ENCODE measurements at regions not wholly inside any gene's neighbourhood (a gene's known extent, or its start where the extent isn't known, plus 50 kb on each side); places are given as distances from the start of the nearest gene placed in this dataset.

DNA sequence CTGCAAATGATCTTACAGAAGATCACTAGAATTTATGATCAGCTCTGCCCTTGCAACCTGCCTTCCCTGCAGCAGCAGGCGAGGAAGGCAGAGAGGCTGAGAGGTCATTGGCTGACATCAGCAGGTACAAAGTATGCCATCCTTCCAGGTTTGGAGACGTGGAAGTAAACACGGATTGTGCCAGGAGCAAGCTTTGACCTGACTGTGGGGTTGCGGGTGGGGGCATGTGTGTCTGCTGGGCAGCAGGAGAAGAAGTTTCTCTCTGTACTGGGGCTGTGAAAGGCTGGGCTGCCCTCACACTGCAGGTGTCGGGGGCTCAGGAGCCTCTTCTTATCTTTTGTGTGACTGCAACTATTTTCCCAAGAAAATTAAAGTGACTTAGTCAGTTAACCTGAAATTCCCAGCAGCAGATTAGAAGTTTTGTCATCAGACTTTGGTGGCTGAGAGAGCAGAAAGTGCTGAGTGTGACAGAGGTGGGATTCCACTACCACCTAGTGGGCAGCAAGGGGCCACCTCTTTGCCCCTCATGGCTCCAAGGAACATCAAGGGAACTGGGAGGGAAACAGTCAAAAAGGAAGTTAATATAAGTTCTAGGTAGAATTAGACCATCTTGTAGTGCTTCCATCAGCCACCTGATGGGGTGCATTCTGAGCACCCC lies 565.9 kb downstream of the ETS1 start:
- H3K36me3 Mint-ChIP-seq (ENCODE audit: low read depth) = no peaks in the 10 kb centered on the region
- ChIA-PET POLR2A (interaction anchor here (0.5 kb wide), 1 partner anchor 9 kb away, joined by 3 read pairs; no protein-coding TSS in a partner anchor), CTCF (interaction anchor here (2.5 to 4.7 kb wide), 2 partner anchors 136 kb away, joined by 9 to 28 read pairs; no protein-coding TSS in a partner anchor)
- ATAC-seq (no peak), DNase-seq (no peak)
- H3K27ac Mint-ChIP-seq = no peak overlapping the region
- H3K4me3 Mint-ChIP-seq = no peak overlapping the region
- peaks cover 27% of the 10 kb centered on the region for H3K27me3 Mint-ChIP-seq (ENCODE audit: low read depth)
- H3K9me3 Mint-ChIP-seq (ENCODE audit: insufficient read depth) = no peaks in the 10 kb centered on the region
- no peaks in the 10 kb centered on the region for H3K4me1 Mint-ChIP-seq (ENCODE audit: low read depth)

DNA sequence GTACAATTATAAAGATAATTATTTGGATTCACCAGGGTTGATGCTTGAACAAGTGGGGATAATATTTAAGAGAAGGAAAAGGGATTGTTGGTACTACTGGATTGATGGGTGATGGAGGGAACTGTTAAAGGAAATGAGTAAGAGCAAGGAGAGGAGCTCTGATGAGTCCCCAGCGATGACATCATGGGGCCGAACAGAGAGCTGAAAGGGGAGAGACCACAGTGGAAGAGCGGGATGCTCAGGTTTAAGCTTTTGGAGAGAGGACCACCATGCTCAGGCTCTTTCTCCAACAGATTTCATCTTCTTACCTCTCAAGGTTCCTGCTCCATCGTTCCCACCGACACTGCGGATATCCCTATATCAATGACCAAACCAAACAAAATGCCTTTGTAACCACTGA lies 568.7 kb downstream of the ETS1 start:
- H3K27ac Mint-ChIP-seq = no peak overlapping the region
- CTCF ChIA-PET = interaction anchor here (2.5 to 3.5 kb wide), 2 partner anchors 139 kb away, joined by 9 to 13 read pairs; no protein-coding TSS in a partner anchor
- no peaks in the 10 kb centered on the region for H3K9me3 Mint-ChIP-seq (ENCODE audit: insufficient read depth)
- POLR2A ChIA-PET = no interaction called here
- no peak overlapping the region for H3K4me3 Mint-ChIP-seq
- no peaks in the 10 kb centered on the region for H3K4me1 Mint-ChIP-seq (ENCODE audit: low read depth)
- H3K36me3 Mint-ChIP-seq (ENCODE audit: low read depth) = no peaks in the 10 kb centered on the region
- DNase-seq = no peak
- no peak for ATAC-seq
- peaks cover 18% of the 10 kb centered on the region for H3K27me3 Mint-ChIP-seq (ENCODE audit: low read depth)

DNA sequence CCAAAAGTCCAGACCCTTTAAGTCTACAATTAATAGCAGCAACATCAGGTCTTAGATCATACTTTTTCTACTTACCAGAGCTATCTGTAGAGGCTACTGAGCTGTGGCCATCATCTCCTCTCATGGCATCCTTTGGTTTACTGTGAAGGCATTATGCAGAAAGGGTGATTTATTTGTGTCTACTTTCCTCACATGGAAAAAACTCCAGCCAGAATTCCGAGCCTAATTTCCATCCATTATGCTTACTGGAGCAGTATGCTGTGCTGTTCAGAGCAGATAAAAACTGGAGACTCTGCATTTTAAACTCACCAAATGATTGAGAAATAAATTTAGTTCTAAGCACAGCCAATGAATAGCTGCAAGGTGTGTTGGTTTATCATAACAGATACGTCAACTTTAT lies 581.8 kb downstream of the ETS1 start:
- Mint-ChIP-seq H3K27me3 (ENCODE audit: low read depth) (peaks cover 14% of the 10 kb centered on the region), H3K9me3 (ENCODE audit: insufficient read depth) (peaks cover 6% of the 10 kb centered on the region), H3K36me3 (ENCODE audit: low read depth) (no peaks in the 10 kb centered on the region), H3K4me1 (ENCODE audit: low read depth) (no peaks in the 10 kb centered on the region), H3K27ac (no peak overlapping the region), H3K4me3 (no peak overlapping the region)
- no peak for ATAC-seq
- POLR2A ChIA-PET = no interaction called here
- CTCF ChIA-PET = no interaction called here
- no peak for DNase-seq

DNA sequence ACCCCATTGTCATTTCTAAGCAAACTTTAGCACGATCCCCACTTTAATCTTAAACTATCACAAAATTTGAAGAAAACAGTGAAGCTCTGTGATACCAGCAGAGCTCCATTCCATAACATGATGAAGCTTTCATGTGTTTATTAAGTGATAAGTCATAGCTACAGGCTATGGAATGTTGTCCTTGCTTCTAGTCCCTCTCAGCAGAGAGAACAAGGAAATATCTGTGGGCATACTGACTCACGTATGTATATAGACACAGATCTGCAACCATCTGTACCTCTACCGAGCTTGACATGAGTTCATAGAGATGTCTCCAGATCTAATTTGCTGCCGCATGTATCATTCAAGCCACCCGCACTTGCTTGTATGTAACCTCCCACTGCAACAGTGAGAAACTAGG lies 588.9 kb downstream of the ETS1 start:
- H3K4me3 Mint-ChIP-seq = no peak overlapping the region
- DNase-seq = no peak
- H3K4me1 Mint-ChIP-seq (ENCODE audit: low read depth) = no peaks in the 10 kb centered on the region
- H3K9me3 Mint-ChIP-seq (ENCODE audit: insufficient read depth) = no peaks in the 10 kb centered on the region
- POLR2A ChIA-PET = no interaction called here
- no peak overlapping the region for H3K27ac Mint-ChIP-seq
- no peaks in the 10 kb centered on the region for H3K36me3 Mint-ChIP-seq (ENCODE audit: low read depth)
- CTCF ChIA-PET = no interaction called here
- no peak for ATAC-seq
- peaks cover 12% of the 10 kb centered on the region for H3K27me3 Mint-ChIP-seq (ENCODE audit: low read depth)

DNA sequence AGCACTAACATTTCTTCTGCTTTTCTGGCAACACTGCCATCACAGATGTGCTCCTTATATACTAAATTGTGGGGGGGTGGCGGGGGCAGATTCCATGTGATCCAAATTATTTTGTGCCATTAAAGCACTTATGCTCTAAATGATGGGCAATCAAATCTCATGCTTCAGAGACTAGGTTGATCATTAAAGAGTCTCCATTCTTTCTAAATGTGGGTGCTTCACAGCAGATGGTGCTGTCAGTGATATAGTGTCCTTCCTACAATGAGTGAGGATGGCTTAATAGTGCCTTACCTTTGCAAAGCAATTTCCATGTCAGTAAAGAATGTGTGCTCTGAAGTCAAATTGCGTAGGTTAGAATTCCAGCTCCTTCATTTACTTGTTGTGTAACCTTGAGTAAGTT lies 589.8 kb downstream of the ETS1 start:
- Mint-ChIP-seq H3K27me3 (ENCODE audit: low read depth) (peaks cover 10% of the 10 kb centered on the region), H3K4me1 (ENCODE audit: low read depth) (no peaks in the 10 kb centered on the region)

DNA sequence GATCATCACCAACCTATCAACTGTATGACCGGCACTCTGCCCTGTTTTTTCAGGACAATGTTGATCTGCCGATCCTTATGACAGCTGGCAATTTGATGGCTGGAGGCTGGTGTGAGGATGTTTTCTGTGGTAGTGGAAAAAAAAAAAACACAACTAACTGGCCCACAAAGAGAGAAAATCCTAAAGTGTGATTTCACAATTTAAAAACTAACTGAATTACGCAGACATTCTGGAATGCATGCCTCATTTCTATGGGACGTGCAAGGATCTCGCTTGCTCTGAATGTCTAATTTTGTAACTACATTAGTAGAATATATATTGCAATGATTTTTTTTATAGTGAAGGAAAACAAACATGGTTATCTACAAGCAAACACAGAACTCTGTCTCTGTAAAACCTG lies 590.5 kb downstream of the ETS1 start:
- ATAC-seq (no peak), DNase-seq (no peak)
- H3K36me3 Mint-ChIP-seq (ENCODE audit: low read depth) = no peaks in the 10 kb centered on the region
- ChIA-PET POLR2A (no interaction called here), CTCF (no interaction called here)
- H3K27ac Mint-ChIP-seq = no peak overlapping the region
- peaks cover 9% of the 10 kb centered on the region for H3K27me3 Mint-ChIP-seq (ENCODE audit: low read depth)
- no peaks in the 10 kb centered on the region for H3K9me3 Mint-ChIP-seq (ENCODE audit: insufficient read depth)
- H3K4me1 Mint-ChIP-seq (ENCODE audit: low read depth) = no peaks in the 10 kb centered on the region
- no peak overlapping the region for H3K4me3 Mint-ChIP-seq

More for the DNA sequence above, 589.8 kb downstream of the ETS1 start:
- no peak for DNase-seq
- H3K4me3 Mint-ChIP-seq = no peak overlapping the region
- ChIA-PET CTCF (no interaction called here), POLR2A (no interaction called here)
- H3K9me3 Mint-ChIP-seq (ENCODE audit: insufficient read depth) = no peaks in the 10 kb centered on the region
- ATAC-seq = no peak
- no peak overlapping the region for H3K27ac Mint-ChIP-seq
- H3K36me3 Mint-ChIP-seq (ENCODE audit: low read depth) = no peaks in the 10 kb centered on the region

DNA sequence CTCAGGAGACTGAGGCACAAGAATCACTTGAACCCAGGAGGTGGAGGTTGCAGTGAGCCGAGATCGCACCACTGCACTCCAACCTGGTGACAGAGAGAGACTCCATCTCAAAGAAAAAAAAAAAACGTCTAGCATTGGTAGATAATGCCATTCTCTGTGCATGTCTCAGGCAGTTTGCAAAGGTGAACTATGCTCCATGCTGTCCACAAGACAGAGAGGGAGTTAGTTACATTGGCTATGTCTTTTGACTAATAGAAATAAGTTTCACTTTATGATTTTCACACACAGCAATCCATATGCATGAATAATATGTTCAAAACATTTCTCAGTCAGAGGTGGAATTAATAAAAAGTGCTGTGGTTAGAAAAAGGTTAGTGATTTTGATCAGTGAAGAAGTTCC lies 591.4 kb downstream of the ETS1 start:
- Mint-ChIP-seq H3K36me3 (ENCODE audit: low read depth) (no peaks in the 10 kb centered on the region), H3K9me3 (ENCODE audit: insufficient read depth) (no peaks in the 10 kb centered on the region), H3K27me3 (ENCODE audit: low read depth) (peaks cover 8% of the 10 kb centered on the region), H3K27ac (no peak overlapping the region), H3K4me1 (ENCODE audit: low read depth) (no peaks in the 10 kb centered on the region), H3K4me3 (no peak overlapping the region)
- ATAC-seq (no peak), DNase-seq (no peak)
- ChIA-PET CTCF (interaction anchor here (1.5 kb wide), 1 partner anchor 162 kb away, joined by 4 read pairs; no protein-coding TSS in a partner anchor), POLR2A (no interaction called here)

DNA sequence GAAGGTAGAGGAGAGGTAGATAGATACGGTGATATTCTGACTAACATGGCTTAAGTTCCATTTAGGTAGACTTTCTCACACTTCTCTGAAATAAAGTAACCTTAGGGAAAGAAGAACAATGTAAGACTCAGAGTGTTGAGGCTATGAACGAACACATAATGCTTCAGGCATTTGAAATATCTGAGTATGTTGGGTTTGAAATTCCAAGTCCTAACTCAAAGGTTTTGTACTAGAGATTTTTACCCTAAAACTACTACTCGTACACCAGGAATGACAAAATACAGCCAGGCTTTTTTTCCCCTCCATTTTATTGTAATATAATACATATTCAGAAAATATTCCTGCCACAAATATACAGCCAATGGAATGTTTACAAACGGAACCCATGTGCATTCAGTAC lies 592.6 kb downstream of the ETS1 start:
- no peaks in the 10 kb centered on the region for H3K36me3 Mint-ChIP-seq (ENCODE audit: low read depth)
- H3K27me3 Mint-ChIP-seq (ENCODE audit: low read depth) = peaks cover 8% of the 10 kb centered on the region
- no peak overlapping the region for H3K4me3 Mint-ChIP-seq
- H3K9me3 Mint-ChIP-seq (ENCODE audit: insufficient read depth) = no peaks in the 10 kb centered on the region
- DNase-seq (no peak), ATAC-seq (no peak)
- ChIA-PET POLR2A (no interaction called here), CTCF (interaction anchor here (1.5 kb wide), 1 partner anchor 163 kb away, joined by 4 read pairs; no protein-coding TSS in a partner anchor)
- no peaks in the 10 kb centered on the region for H3K4me1 Mint-ChIP-seq (ENCODE audit: low read depth)
- H3K27ac Mint-ChIP-seq = no peak overlapping the region

DNA sequence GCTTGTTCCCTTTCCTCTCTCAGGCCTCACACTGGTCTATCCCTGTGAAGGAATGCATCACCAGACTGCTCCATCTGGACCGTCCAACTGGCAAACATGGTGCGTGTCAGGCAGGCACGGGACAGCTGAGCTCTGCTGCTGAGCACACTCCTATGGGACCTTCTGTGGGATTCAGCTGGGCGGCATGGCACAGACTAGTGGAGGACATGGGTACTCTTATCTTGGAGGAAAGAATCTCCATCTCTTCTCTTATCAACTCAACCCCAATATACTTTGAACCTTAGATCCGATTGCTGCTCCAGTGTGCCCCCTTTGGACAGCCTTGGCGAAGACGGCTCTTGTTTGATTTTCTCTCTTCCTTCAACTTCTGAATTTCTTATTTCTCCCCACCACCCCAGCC lies 593.6 kb downstream of the ETS1 start:
- no peak overlapping the region for H3K4me3 Mint-ChIP-seq
- no peak overlapping the region for H3K27ac Mint-ChIP-seq
- H3K9me3 Mint-ChIP-seq (ENCODE audit: insufficient read depth) = no peaks in the 10 kb centered on the region
- ChIA-PET CTCF (no interaction called here), POLR2A (no interaction called here)
- H3K4me1 Mint-ChIP-seq (ENCODE audit: low read depth) = no peaks in the 10 kb centered on the region
- H3K36me3 Mint-ChIP-seq (ENCODE audit: low read depth) = no peaks in the 10 kb centered on the region
- DNase-seq (no peak), ATAC-seq (no peak)
- peaks cover 11% of the 10 kb centered on the region for H3K27me3 Mint-ChIP-seq (ENCODE audit: low read depth)

DNA sequence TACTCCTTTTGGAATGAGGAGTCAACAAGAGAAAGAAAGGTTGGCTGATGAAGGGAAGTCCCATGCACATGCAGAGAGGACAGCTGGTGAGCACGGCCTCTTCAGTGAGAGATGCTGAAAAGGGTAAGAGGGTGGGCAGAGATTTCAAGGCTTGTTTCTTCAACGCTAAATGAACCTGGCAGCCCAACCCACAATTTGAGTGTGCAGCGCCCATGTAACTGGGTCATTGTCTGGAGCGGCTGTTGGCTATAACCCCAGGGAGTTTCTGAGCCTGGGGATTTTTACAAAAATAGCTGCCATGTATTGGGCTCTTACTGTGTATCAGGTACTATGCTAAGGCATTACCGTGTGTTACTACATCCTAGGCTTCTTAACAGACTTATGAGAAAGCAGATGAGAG lies 594.1 kb downstream of the ETS1 start:
- DNase-seq = no peak
- POLR2A ChIA-PET = no interaction called here
- Mint-ChIP-seq H3K4me1 (ENCODE audit: low read depth) (no peaks in the 10 kb centered on the region), H3K27me3 (ENCODE audit: low read depth) (peaks cover 11% of the 10 kb centered on the region), H3K9me3 (ENCODE audit: insufficient read depth) (no peaks in the 10 kb centered on the region), H3K36me3 (ENCODE audit: low read depth) (no peaks in the 10 kb centered on the region), H3K27ac (no peak overlapping the region), H3K4me3 (no peak overlapping the region)
- CTCF ChIA-PET = no interaction called here
- no peak for ATAC-seq

DNA sequence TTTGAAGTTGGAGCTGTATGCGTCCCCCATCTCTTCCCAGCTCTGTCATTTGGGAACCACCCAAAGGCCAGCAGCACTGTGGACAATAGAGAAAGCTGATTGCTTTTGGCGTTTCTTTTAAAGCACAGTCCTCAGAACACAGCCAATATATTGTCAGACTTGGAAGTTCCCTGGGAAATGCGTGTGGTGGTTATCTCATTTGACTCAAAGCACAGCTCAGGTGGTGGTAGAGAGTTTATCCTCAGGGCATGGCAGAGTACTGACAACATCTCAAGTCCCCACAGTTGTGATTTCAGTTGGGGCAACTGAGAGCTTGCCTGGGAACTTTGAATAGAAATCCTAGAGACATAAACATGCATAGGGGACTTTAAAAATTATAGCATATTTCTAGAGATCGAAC lies 601.3 kb downstream of the ETS1 start:
- no peaks in the 10 kb centered on the region for H3K9me3 Mint-ChIP-seq (ENCODE audit: insufficient read depth)
- H3K27me3 Mint-ChIP-seq (ENCODE audit: low read depth) = peaks cover 4% of the 10 kb centered on the region
- CTCF ChIA-PET = no interaction called here
- no peak for ATAC-seq
- POLR2A ChIA-PET = no interaction called here
- H3K27ac Mint-ChIP-seq = no peak overlapping the region
- no peaks in the 10 kb centered on the region for H3K36me3 Mint-ChIP-seq (ENCODE audit: low read depth)
- no peaks in the 10 kb centered on the region for H3K4me1 Mint-ChIP-seq (ENCODE audit: low read depth)
- no peak overlapping the region for H3K4me3 Mint-ChIP-seq
- DNase-seq = no peak

DNA sequence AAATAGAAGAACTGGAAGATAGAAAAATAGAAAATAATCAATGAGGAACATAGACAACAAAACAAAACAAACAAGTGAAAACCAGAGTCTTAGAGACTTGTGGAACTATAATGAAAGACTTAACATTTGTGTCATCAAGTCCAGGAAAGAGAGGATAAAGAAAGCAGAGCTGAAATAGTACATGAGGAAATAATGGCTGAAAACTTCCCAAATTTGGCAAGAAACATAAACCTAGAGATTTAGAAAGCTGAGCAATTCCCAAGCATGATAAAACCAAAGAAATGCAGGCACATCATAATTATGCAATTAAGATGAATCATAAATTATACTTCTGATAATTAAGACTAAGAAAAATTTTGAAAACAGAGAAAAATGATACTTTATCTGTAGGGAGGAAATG lies 614.5 kb downstream of the ETS1 start:
- CTCF ChIA-PET = no interaction called here
- no peak for ATAC-seq
- Mint-ChIP-seq H3K4me1 (ENCODE audit: low read depth) (no peaks in the 10 kb centered on the region), H3K36me3 (ENCODE audit: low read depth) (no peaks in the 10 kb centered on the region), H3K9me3 (ENCODE audit: insufficient read depth) (no peaks in the 10 kb centered on the region), H3K4me3 (no peak overlapping the region), H3K27me3 (ENCODE audit: low read depth) (peaks cover 8% of the 10 kb centered on the region), H3K27ac (no peak overlapping the region)
- DNase-seq = no peak
- POLR2A ChIA-PET = no interaction called here

DNA sequence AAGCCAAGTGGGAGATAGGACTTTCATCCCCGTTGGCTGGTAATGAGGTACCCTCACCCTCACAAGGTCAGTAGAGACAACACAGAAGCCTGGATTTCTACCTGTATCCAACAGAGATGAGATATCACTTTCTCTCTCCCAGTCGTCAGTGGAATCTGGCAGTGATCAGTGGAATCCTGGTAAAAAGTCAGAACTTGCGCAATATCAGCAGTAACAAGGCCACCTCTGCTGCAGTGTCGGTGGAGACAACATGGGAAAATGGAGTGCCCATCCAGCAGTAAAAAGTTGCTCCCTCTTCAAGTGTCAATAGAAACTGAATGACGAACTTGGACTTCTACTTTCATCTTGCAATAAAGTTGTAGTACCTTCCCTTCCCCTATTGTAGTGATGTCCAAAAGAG lies 615.9 kb downstream of the ETS1 start:
- no peaks in the 10 kb centered on the region for H3K4me1 Mint-ChIP-seq (ENCODE audit: low read depth)
- CTCF ChIA-PET = no interaction called here
- DNase-seq = no peak
- no peaks in the 10 kb centered on the region for H3K36me3 Mint-ChIP-seq (ENCODE audit: low read depth)
- H3K27ac Mint-ChIP-seq = no peak overlapping the region
- no peaks in the 10 kb centered on the region for H3K9me3 Mint-ChIP-seq (ENCODE audit: insufficient read depth)
- H3K27me3 Mint-ChIP-seq (ENCODE audit: low read depth) = peaks cover 8% of the 10 kb centered on the region
- no peak for ATAC-seq
- no peak overlapping the region for H3K4me3 Mint-ChIP-seq
- POLR2A ChIA-PET = no interaction called here

Measured in activated CD8-positive, alpha-beta T cell treated with anti-CD3 and anti-CD28 coated beads, Interleukin-2, amount 10 ng/mL, durations not matched to agents 7 days and 5 days (primary cell).